ENCODE measurements at regions not wholly inside any gene's neighbourhood (a gene's known extent, or its start where the extent isn't known, plus 50 kb on each side); places are given as distances from the start of the nearest gene placed in this dataset.

DNA sequence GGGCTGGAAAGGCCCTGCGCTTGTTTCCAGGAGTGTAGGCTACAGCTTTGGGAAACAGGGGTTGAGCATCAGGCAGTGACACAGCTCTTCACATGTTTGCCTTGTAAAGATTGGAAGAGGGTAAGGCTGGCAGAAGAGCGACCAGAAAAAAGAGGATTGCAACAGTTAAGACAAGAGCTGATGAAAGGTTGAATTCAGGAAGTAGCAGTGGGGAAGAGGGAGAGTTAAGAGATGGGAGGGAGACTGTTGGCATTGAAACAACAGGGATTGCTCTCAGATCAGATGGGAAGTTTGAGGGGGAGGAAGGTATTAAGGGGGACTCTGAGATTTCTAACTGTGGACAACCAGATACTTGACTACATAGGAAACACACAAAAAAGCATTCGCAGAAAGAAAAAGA lies 96.9 kb downstream of the CTAGE1 start:
- TF ChIP-seq, protein P1, sequence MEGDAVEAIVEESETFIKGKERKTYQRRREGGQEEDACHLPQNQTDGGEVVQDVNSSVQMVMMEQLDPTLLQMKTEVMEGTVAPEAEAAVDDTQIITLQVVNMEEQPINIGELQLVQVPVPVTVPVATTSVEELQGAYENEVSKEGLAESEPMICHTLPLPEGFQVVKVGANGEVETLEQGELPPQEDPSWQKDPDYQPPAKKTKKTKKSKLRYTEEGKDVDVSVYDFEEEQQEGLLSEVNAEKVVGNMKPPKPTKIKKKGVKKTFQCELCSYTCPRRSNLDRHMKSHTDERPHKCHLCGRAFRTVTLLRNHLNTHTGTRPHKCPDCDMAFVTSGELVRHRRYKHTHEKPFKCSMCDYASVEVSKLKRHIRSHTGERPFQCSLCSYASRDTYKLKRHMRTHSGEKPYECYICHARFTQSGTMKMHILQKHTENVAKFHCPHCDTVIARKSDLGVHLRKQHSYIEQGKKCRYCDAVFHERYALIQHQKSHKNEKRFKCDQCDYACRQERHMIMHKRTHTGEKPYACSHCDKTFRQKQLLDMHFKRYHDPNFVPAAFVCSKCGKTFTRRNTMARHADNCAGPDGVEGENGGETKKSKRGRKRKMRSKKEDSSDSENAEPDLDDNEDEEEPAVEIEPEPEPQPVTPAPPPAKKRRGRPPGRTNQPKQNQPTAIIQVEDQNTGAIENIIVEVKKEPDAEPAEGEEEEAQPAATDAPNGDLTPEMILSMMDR (conservative IDR thresholded peaks at IDR 0.05), result no peak
- TF ChIP-seq EZH2 (IDR thresholded peaks at IDR 0.05; ENCODE audit: low read depth), result no peak
